ENCODE measurements at regions not wholly inside any gene's neighbourhood (a gene's known extent, or its start where the extent isn't known, plus 50 kb on each side); places are given as distances from the start of the nearest gene placed in this dataset.

DNA sequence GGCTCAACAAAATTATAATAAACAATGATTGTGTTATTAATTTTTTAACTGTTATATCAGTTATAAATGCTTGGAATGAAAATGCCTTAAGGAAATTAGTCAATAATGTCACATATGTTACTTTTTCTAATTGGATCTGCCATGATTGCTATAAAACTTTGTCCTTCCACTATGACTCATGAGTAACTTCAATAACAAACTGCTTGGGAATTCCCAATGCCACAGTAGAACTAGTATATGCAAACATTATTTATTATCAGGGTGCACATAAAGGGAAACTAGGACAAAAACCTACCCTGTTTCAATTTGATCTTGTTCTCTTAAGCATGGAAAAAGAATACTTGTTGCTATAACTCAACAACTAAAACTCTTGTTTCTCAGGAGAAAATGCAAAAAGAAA lies 59.1 kb upstream of the PDC start:
- DNase-seq (ENCODE audit: low read depth, low spot score), result no peak
- H3K27ac ChIP-seq (ENCODE audit: low read length), result no peak overlapping the region

DNA sequence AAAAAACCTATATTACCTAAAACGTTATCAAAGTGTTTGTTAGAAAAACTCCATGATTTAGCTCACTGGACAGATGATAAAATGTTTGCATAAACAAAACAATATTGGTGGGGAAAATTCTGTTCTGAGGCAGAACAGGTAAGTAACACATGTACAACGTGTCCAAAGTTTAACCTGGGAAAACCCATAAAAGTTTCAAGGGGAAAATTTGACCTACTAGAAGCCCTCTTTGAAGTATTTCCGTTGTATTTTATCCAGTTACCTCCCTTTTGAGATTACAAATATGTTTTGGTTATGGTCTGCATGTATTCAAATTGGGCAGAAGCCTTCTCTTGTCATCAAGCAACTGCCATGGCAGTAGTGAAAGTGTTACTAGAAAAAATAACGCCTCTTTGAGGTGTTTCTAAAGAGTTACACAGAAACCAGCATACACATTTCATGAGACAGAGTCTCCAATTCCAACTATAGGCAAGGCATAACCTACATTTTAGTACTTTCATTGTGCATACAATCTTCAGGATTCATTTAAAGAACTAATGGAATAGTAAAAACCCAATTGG lies 58.0 kb upstream of the PDC start:
- Histone ChIP-seq H3K27ac (ENCODE audit: low read length) (no peak overlapping the region), H3K9me3 (ENCODE audit: control insufficient read depth, insufficient read depth, low read length) (peaks cover 1% of the 10 kb centered on the region; the same call in 1 of the 2 replicates), H3K27me3 (ENCODE audit: control insufficient read depth, insufficient read depth, low read length) (no peaks in the 10 kb centered on the region), H3K36me3 (ENCODE audit: control insufficient read depth, insufficient read depth, low read length) (no peaks in the 10 kb centered on the region), H3K4me1 (ENCODE audit: control insufficient read depth, insufficient read depth, low read length) (no peaks in the 10 kb centered on the region), H3K4me3 (ENCODE audit: low read length) (no peak overlapping the region)
- DNase-seq (ENCODE audit: low read depth, low spot score), result no peak
- WGBS (ENCODE audit: insufficient coverage, insufficient read length), result no CpG with 5 or more reads among the region's 4 CpGs

More for the DNA sequence above, 59.1 kb upstream of the PDC start:
- Histone ChIP-seq H3K4me3 (ENCODE audit: low read length) (no peak overlapping the region), H3K9me3 (ENCODE audit: control insufficient read depth, insufficient read depth, low read length) (peaks cover 2% of the 10 kb centered on the region; the same call in 1 of the 2 replicates), H3K27me3 (ENCODE audit: control insufficient read depth, insufficient read depth, low read length) (no peaks in the 10 kb centered on the region), H3K36me3 (ENCODE audit: control insufficient read depth, insufficient read depth, low read length) (no peaks in the 10 kb centered on the region), H3K4me1 (ENCODE audit: control insufficient read depth, insufficient read depth, low read length) (no peaks in the 10 kb centered on the region)

DNA sequence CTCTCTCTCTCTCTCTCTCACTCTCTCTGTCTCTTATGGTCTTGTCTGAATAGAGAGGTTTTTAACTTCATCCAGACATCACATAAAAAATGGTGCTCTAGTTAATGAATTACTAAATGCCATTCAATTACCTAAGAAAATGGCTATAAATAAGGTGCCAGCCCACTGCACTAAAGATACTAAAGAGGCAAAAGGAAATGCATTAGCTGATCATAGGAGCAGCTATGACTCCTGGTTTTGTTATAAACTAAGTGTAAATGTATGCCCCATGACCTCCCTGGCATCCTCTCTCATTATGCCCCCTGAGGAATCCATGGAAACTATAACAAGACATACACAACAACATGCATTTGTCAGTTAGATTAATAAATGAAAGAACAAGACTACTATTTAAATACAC lies 57.5 kb upstream of the PDC start:
- DNase-seq (ENCODE audit: low read depth, low spot score), result no peak
- Histone ChIP-seq H3K4me3 (ENCODE audit: low read length) (no peak overlapping the region), H3K27ac (ENCODE audit: low read length) (no peak overlapping the region), H3K36me3 (ENCODE audit: control insufficient read depth, insufficient read depth, low read length) (no peaks in the 10 kb centered on the region), H3K27me3 (ENCODE audit: control insufficient read depth, insufficient read depth, low read length) (no peaks in the 10 kb centered on the region), H3K4me1 (ENCODE audit: control insufficient read depth, insufficient read depth, low read length) (no peaks in the 10 kb centered on the region), H3K9me3 (ENCODE audit: control insufficient read depth, insufficient read depth, low read length) (no peaks in the 10 kb centered on the region)

DNA sequence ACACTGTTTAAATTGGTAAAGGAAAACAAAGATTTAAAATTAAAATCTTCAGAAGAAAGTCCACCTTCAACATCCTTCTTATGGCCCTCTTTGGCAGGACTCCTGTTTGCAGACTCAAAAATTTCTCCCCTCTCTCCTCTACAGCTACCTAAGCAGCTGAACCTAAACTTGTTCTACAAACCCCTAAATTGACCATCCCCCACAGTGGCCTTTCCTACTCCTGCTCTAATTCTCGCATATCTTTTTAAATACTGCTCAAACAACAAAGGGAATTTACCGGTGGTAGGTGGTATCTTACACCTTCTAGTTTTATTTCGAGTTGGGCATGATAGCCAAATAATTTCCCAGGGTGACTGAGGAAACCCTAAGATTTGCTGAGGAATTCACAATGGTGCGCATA lies 53.5 kb upstream of the PDC start:
- no CpG with 5 or more reads among the region's 4 CpGs for WGBS (ENCODE audit: insufficient coverage, insufficient read length)

DNA sequence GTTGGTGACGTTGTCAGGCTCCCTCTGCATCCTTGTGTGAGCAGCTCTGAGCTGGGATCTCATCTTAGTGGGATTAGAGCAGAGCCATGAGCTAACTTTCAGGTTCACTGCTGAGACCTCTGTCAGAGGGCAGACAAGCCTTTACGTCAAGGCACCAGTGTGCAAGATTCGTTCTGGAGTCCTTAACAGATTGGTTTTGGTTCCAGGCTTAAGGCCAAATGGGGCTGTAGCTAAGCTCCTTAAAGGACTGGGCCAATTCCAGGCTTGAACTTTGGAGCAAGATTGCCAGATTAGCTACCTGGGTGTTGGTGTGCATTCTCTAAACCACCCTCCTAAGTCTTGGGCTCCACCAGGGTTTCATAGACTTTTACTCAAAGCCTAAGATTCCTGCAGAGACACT lies 52.6 kb upstream of the PDC start:
- no peaks in the 10 kb centered on the region for H3K27me3 ChIP-seq (ENCODE audit: control insufficient read depth, insufficient read depth, low read length)
- no peak overlapping the region for H3K4me3 ChIP-seq (ENCODE audit: low read length)
- no CpG with 5 or more reads among the region's 3 CpGs for WGBS (ENCODE audit: insufficient coverage, insufficient read length)
- no peak for DNase-seq (ENCODE audit: low read depth, low spot score)
- no peak overlapping the region for H3K27ac ChIP-seq (ENCODE audit: low read length)
- H3K9me3 ChIP-seq (ENCODE audit: control insufficient read depth, insufficient read depth, low read length), result no peaks in the 10 kb centered on the region
- H3K36me3 ChIP-seq (ENCODE audit: control insufficient read depth, insufficient read depth, low read length), result no peaks in the 10 kb centered on the region
- 0 out of 2 replicates have a peak, but pooled peaks cover 1% of the 10 kb centered on the region for H3K4me1 ChIP-seq (ENCODE audit: control insufficient read depth, insufficient read depth, low read length)

More for the DNA sequence above, 53.5 kb upstream of the PDC start:
- DNase-seq (ENCODE audit: low read depth, low spot score), result no peak
- H3K27me3 ChIP-seq (ENCODE audit: control insufficient read depth, insufficient read depth, low read length), result no peaks in the 10 kb centered on the region
- no peaks in the 10 kb centered on the region for H3K36me3 ChIP-seq (ENCODE audit: control insufficient read depth, insufficient read depth, low read length)
- no peak overlapping the region for H3K27ac ChIP-seq (ENCODE audit: low read length)
- 0 out of 2 replicates have a peak, but pooled peaks cover 1% of the 10 kb centered on the region for H3K4me1 ChIP-seq (ENCODE audit: control insufficient read depth, insufficient read depth, low read length)
- no peak overlapping the region for H3K4me3 ChIP-seq (ENCODE audit: low read length)
- no peaks in the 10 kb centered on the region for H3K9me3 ChIP-seq (ENCODE audit: control insufficient read depth, insufficient read depth, low read length)

DNA sequence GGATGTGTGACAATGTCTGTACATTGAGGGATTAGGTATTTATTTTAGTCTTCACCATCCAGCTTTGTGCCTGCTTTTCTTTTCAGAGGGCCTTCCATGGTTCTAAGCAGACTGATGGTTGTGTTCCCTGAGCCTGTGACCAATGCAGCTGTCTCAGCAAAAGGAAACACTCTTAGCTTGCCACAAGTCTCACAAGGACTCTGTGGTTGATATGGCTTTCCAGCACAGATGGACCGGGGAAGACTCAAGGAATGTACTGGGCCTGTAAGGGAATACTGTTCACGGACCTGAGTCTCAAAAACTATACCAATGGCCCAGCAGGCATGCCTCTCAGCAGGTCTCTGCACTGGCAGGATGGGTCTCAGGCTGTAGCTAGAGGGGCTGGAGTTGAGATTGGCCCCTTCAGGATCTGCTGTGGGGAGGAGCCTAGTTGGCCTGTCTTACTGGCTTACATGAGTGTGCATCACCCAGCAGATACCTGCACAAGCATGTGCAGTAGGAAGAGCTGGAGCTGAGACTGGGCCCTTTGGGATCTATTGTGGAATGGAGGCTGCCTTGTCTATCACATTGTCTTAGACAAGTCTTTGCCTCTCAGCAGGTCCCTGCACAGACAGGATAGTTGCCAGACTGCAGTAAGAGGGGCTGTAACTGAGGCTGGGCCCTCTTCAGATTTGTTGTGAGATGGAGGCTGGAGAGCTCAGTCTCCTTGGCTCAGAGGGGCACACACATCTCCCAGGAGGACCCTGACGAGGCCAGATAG lies 52.0 kb upstream of the PDC start:
- DNase-seq (ENCODE audit: low read depth, low spot score), result no peak
- WGBS (ENCODE audit: insufficient coverage, insufficient read length), result no CpG with 5 or more reads among the region's 3 CpGs

DNA sequence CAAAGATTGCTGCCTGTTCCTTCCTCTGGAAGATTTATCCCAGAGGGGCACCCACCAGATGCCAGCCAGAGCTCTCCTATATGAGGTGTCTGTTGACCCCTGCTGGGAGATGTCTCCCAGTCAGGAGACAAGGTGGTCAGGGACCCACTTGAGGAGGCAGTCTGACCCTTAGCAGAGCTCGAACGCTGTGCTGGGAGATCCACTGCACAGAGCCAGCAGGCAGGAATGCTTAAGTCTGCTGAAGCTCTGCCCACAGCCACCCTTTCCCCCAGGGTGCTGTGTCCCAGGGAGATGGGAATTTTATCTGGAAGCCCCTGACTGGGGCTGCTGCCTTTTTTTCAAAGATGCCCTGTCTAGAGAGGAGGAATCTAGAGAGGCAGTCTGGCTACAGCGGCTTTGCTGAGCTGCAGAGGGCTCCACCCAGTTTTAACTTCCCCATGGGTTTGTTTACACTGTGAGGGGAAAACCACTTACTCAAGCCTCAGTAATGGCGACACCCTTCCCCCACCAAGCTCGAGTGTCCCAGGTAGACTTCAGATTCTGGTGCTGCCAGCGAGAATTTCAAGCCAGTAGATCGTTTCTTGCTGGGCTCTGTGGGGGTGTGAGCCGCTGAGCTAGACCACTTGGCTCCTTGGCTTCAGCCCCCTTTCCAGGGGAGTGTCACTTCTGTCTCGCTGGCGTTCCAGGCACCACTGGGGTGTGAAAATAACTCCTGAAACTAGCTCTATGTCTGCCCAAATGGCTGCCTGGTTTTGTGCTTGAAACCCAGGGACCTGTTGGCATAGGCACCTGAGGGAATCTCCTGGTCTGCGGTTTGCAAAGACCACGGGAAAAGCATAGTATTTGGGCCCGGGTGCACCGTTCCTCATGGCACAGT lies 51.1 kb upstream of the PDC start:
- Histone ChIP-seq H3K36me3 (ENCODE audit: control insufficient read depth, insufficient read depth, low read length) (no peaks in the 10 kb centered on the region), H3K27me3 (ENCODE audit: control insufficient read depth, insufficient read depth, low read length) (no peaks in the 10 kb centered on the region), H3K27ac (ENCODE audit: low read length) (no peak overlapping the region), H3K4me3 (ENCODE audit: low read length) (no peak overlapping the region), H3K9me3 (ENCODE audit: control insufficient read depth, insufficient read depth, low read length) (no peaks in the 10 kb centered on the region), H3K4me1 (ENCODE audit: control insufficient read depth, insufficient read depth, low read length) (0 out of 2 replicates have a peak, but pooled peaks cover 1% of the 10 kb centered on the region)
- no CpG with 5 or more reads among the region's 14 CpGs for WGBS (ENCODE audit: insufficient coverage, insufficient read length)
- DNase-seq (ENCODE audit: low read depth, low spot score), result no peak

More for the DNA sequence above, 52.0 kb upstream of the PDC start:
- H3K4me3 ChIP-seq (ENCODE audit: low read length), result no peak overlapping the region
- H3K4me1 ChIP-seq (ENCODE audit: control insufficient read depth, insufficient read depth, low read length), result 0 out of 2 replicates have a peak, but pooled peaks cover 1% of the 10 kb centered on the region
- no peaks in the 10 kb centered on the region for H3K36me3 ChIP-seq (ENCODE audit: control insufficient read depth, insufficient read depth, low read length)
- no peak overlapping the region for H3K27ac ChIP-seq (ENCODE audit: low read length)
- H3K9me3 ChIP-seq (ENCODE audit: control insufficient read depth, insufficient read depth, low read length), result no peaks in the 10 kb centered on the region
- no peaks in the 10 kb centered on the region for H3K27me3 ChIP-seq (ENCODE audit: control insufficient read depth, insufficient read depth, low read length)
